Prostate gland (tissue), 2 donors: ENCODE measurements at regions not wholly inside any gene's neighbourhood (a gene's known extent, or its start where the extent isn't known, plus 50 kb on each side); places are given as distances from the start of the nearest gene placed in this dataset.

Source experiments
- POLR2AphosphoS5 ChIP-seq: sonication (generic); formaldehyde crosslinking; IDR thresholded peaks from one replicate; pipeline ENCODE4 v1.6.1; 2017; ENCODE audit warnings: antibody characterized with exemption
- TF ChIP-seq, protein P1 (sequence below), 4 experiments: fragments of 200-600 bp in 2 of 4; fragments of 450-650 bp in 2 of 4; sonication (generic) in 2 of 4; IDR thresholded peaks; 1 replicate in 3 of 4; 2 replicates in 1 of 4; pipeline ENCODE4 v1.5.1; 2016 to 2019; ENCODE audit warnings: antibody characterized with exemption in 4 of 4, mild to moderate bottlenecking in 2 of 4, moderate library complexity in 2 of 4

- TF ChIP-seq, protein P1, sequence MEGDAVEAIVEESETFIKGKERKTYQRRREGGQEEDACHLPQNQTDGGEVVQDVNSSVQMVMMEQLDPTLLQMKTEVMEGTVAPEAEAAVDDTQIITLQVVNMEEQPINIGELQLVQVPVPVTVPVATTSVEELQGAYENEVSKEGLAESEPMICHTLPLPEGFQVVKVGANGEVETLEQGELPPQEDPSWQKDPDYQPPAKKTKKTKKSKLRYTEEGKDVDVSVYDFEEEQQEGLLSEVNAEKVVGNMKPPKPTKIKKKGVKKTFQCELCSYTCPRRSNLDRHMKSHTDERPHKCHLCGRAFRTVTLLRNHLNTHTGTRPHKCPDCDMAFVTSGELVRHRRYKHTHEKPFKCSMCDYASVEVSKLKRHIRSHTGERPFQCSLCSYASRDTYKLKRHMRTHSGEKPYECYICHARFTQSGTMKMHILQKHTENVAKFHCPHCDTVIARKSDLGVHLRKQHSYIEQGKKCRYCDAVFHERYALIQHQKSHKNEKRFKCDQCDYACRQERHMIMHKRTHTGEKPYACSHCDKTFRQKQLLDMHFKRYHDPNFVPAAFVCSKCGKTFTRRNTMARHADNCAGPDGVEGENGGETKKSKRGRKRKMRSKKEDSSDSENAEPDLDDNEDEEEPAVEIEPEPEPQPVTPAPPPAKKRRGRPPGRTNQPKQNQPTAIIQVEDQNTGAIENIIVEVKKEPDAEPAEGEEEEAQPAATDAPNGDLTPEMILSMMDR (IDR thresholded peaks at IDR 0.05): no peak
- no peak for TF ChIP-seq POLR2AphosphoS5
These were observed 190.6 kb upstream of the PLET1 start for GRCh38 chr11:112451250-112451649.
